H1 (cell line): ENCODE measurements at regions not wholly inside any gene's neighbourhood (a gene's known extent, or its start where the extent isn't known, plus 50 kb on each side); places are given as distances from the start of the nearest gene placed in this dataset.

Experiments used
- CTCF ChIA-PET: fragments of 300-600 bp; sonication (Branson Sonifier 250); formaldehyde crosslinking; loops from one replicate; lab custom pipeline; 2021; ENCODE audit not compliant: partially characterized antibody; lab: Charles Lee
- POLR2A ChIA-PET: fragments of 300-600 bp; sonication (Branson Sonifier 250); formaldehyde crosslinking; loops from one replicate; lab custom pipeline; 2021; ENCODE audit warnings: inconsistent platforms; ENCODE audit not compliant: partially characterized antibody; lab: Charles Lee
- DNase-seq, 2 experiments: peaks; one replicate each; pipeline versions ENCODE4 v3.0.0 to v3.0.0-alpha.2; 2010 to 2022; ENCODE audit warnings: low spot score in 2 of 2, low read depth in 1 of 2, mixed read lengths in 1 of 2
- FAIRE-seq: peaks from 2 replicates; lab custom pipeline; 2011; peaks lifted over from hg19 to GRCh38; lab: Jason Lieb, UNC
- H2AFZ ChIP-seq: 2 replicates; pipeline ENCODE4 v1.8.1; 2012; ENCODE audit warnings: low read length, inconsistent platforms
- H2AK5ac ChIP-seq: 2 replicates; pipeline ENCODE4 v1.6.1; 2013; ENCODE audit warnings: low read depth, low read length
- H2BK120ac ChIP-seq: replicated peaks from 2 replicates; pipeline ENCODE3; 2013; ENCODE audit warnings: low read depth, low read length, inconsistent platforms
- H2BK12ac ChIP-seq: 2 replicates; pipeline ENCODE4 v1.6.1; 2013; ENCODE audit warnings: low read depth, low read length
- H2BK15ac ChIP-seq: 2 replicates; pipeline ENCODE4 v1.6.1; 2013; ENCODE audit warnings: low read length
- H2BK20ac ChIP-seq: 2 replicates; pipeline ENCODE4 v1.6.1; 2013; ENCODE audit warnings: low read length
- H2BK5ac ChIP-seq: 2 replicates; pipeline ENCODE4 v1.6.1; 2013; ENCODE audit warnings: low read depth, low read length
- H3K14ac ChIP-seq: 2 replicates; pipeline ENCODE4 v1.6.1; 2013; ENCODE audit warnings: inconsistent platforms; ENCODE audit not compliant: insufficient read length
- H3K18ac ChIP-seq: 2 replicates; pipeline ENCODE4 v1.6.1; 2013; ENCODE audit warnings: low read length; ENCODE audit errors: extremely low read depth
- H3K23ac ChIP-seq: 2 replicates; pipeline ENCODE4 v1.6.1; 2013; ENCODE audit warnings: inconsistent platforms; ENCODE audit not compliant: insufficient read length
- H3K23me2 ChIP-seq: 2 replicates; pipeline ENCODE4 v1.6.1; 2013; ENCODE audit warnings: low read depth, low read length
- H3K27ac ChIP-seq: 2 replicates; pipeline ENCODE4 v1.6.1; 2011; ENCODE audit warnings: low read depth, low read length, inconsistent platforms
- H3K27me3 ChIP-seq, 4 experiments: replicated peaks in 1 of 4; 1 replicate in 1 of 4; 2 replicates in 3 of 4; pipeline versions ENCODE4 v1.6.1 to v1.8.1; 2011 to 2013; ENCODE audit warnings: low read length in 3 of 4, mild to moderate bottlenecking in 3 of 4, inconsistent platforms in 2 of 4, mixed read lengths in 2 of 4, moderate library complexity in 1 of 4; ENCODE audit not compliant: control insufficient read depth in 3 of 4, insufficient read depth in 3 of 4; ENCODE audit errors: extremely low read depth in 1 of 4
- H3K36me3 ChIP-seq, 4 experiments: 2 replicates each; pipeline versions ENCODE4 v1.6.1 to v1.8.1; 2011 to 2013; ENCODE audit warnings: mild to moderate bottlenecking in 4 of 4, low read length in 3 of 4, moderate library complexity in 2 of 4, control low read depth in 1 of 4, inconsistent platforms in 1 of 4; ENCODE audit not compliant: insufficient read depth in 4 of 4, control insufficient read depth in 2 of 4
- H3K4ac ChIP-seq: replicated peaks from 2 replicates; pipeline ENCODE3; 2013; ENCODE audit warnings: low read length, low read depth, mixed read lengths, inconsistent platforms; ENCODE audit not compliant: insufficient read length
- H3K4me1 ChIP-seq, 4 experiments: replicated peaks in 1 of 4; 1 replicate in 1 of 4; 2 replicates in 3 of 4; pipeline versions ENCODE4 v1.6.1 to v1.8.1; 2011 to 2013; ENCODE audit warnings: low read length in 3 of 4, inconsistent platforms in 2 of 4, mixed read lengths in 1 of 4; ENCODE audit not compliant: insufficient read depth in 4 of 4, control insufficient read depth in 3 of 4
- H3K4me2 ChIP-seq, 2 experiments: 2 replicates each; pipeline versions ENCODE4 v1.6.1 to v1.8.1; 2011 to 2013; ENCODE audit warnings: low read depth in 2 of 2, low read length in 2 of 2, control low read depth in 1 of 2, inconsistent platforms in 1 of 2, mild to moderate bottlenecking in 1 of 2; ENCODE audit not compliant: insufficient read depth in 1 of 2
- H3K4me3 ChIP-seq, 4 experiments: fragments of 200-600, 300-600 bp in 1 of 4; sonication (generic), shearing (Covaris generic), sonication (Bioruptor Twin) in 1 of 4; 2 replicates each; pipeline versions ENCODE4 v1.5.1 to v1.8.1; 2011 to 2016; ENCODE audit warnings: low read length in 4 of 4, low read depth in 3 of 4, control low read depth in 2 of 4, inconsistent platforms in 2 of 4, mild to moderate bottlenecking in 2 of 4, mixed read lengths in 1 of 4, moderate library complexity in 1 of 4; ENCODE audit not compliant: insufficient read depth in 2 of 4; ENCODE audit errors: extremely low read depth in 1 of 4
- H3K56ac ChIP-seq: replicated peaks from 2 replicates; pipeline ENCODE3; 2013; ENCODE audit warnings: low read depth, mild to moderate bottlenecking, mixed read lengths, low read length, inconsistent platforms; ENCODE audit not compliant: insufficient read length
- H3K79me1 ChIP-seq: 2 replicates; pipeline ENCODE4 v1.6.1; 2013; ENCODE audit warnings: low read depth, low read length, control low read depth
- H3K79me2 ChIP-seq, 2 experiments: 2 replicates each; pipeline versions ENCODE4 v1.6.1 to v1.8.1; 2012 to 2013; ENCODE audit warnings: low read length in 2 of 2, mild to moderate bottlenecking in 2 of 2, inconsistent platforms in 1 of 2; ENCODE audit not compliant: insufficient read depth in 2 of 2, control insufficient read depth in 1 of 2
- H3K9ac ChIP-seq, 4 experiments: replicated peaks in 1 of 4; 1 replicate in 1 of 4; 2 replicates in 3 of 4; pipeline versions ENCODE4 v1.6.1 to v1.8.1; 2011 to 2013; ENCODE audit warnings: low read depth in 3 of 4, low read length in 3 of 4, control low read depth in 2 of 4, mild to moderate bottlenecking in 2 of 4, moderate library complexity in 2 of 4, inconsistent platforms in 1 of 4; ENCODE audit errors: extremely low read depth in 1 of 4
- H3K9me3 ChIP-seq, 2 experiments: 2 replicates each; pipeline versions ENCODE4 v1.6.1 to v1.8.1; 2012 to 2013; ENCODE audit warnings: mild to moderate bottlenecking in 2 of 2, moderate library complexity in 2 of 2, control low read depth in 1 of 2, inconsistent platforms in 1 of 2, low read depth in 1 of 2, low read length in 1 of 2, mixed read lengths in 1 of 2; ENCODE audit not compliant: insufficient read depth in 2 of 2
- H4K20me1 ChIP-seq, 2 experiments: replicated peaks in 1 of 2; 2 replicates each; pipeline versions ENCODE3 to v1.8.1; 2011 to 2013; ENCODE audit warnings: inconsistent platforms in 2 of 2, low read length in 2 of 2, mild to moderate bottlenecking in 1 of 2; ENCODE audit not compliant: insufficient read depth in 2 of 2, control insufficient read depth in 1 of 2
- H4K5ac ChIP-seq: 2 replicates; pipeline ENCODE4 v1.6.1; 2013; ENCODE audit warnings: low read length, low read depth, mixed read lengths, inconsistent platforms; ENCODE audit not compliant: insufficient read length
- H4K8ac ChIP-seq: 2 replicates; pipeline ENCODE4 v1.8.0; 2013; ENCODE audit warnings: mild to moderate bottlenecking, moderate library complexity, low read length, inconsistent platforms; ENCODE audit not compliant: insufficient read depth; ENCODE audit errors: extremely low read depth
- H4K91ac ChIP-seq: replicated peaks from 2 replicates; pipeline ENCODE3; 2013; ENCODE audit warnings: low read length, mixed read lengths, inconsistent platforms; ENCODE audit not compliant: insufficient read length
- CBX5 ChIP-seq: fragments of 300-800, 300-1000 bp; sonication (generic); IDR thresholded peaks from 2 replicates; pipeline ENCODE4 v1.7.1; 2016; ENCODE audit warnings: antibody characterized with exemption, low read length, low read depth
- CTBP2 ChIP-seq: IDR thresholded peaks from 2 replicates; pipeline ENCODE4 v1.7.0; 2011; ENCODE audit warnings: borderline replicate concordance, mild to moderate bottlenecking, moderate library complexity, mixed read lengths, low read length; ENCODE audit not compliant: insufficient read depth, insufficient read length
- EZH2 ChIP-seq: fragments of 200-600 bp; sonication (generic); IDR thresholded peaks from 2 replicates; pipeline ENCODE4 v1.7.1; 2012; ENCODE audit warnings: low read depth, mild to moderate bottlenecking, moderate library complexity, low read length, inconsistent platforms; ENCODE audit not compliant: severe bottlenecking
- FOSL1 ChIP-seq: IDR thresholded peaks from 2 replicates; pipeline ENCODE4 v1.6.1; 2011; ENCODE audit warnings: mild to moderate bottlenecking, low read depth, low read length, moderate library complexity; ENCODE audit not compliant: insufficient read depth
- GABPA ChIP-seq: IDR thresholded peaks from 2 replicates; pipeline ENCODE4 v1.6.1; 2011; ENCODE audit warnings: mild to moderate bottlenecking, low read length, moderate library complexity, borderline replicate concordance; ENCODE audit not compliant: insufficient read depth
- GTF2F1 ChIP-seq: IDR thresholded peaks from 2 replicates; pipeline ENCODE4 v1.6.1; 2012; ENCODE audit warnings: low read depth, low read length, improper control_type of control experiment, borderline replicate concordance
- JUND ChIP-seq: IDR thresholded peaks from 2 replicates; pipeline ENCODE4 v1.6.1; 2011; ENCODE audit warnings: mild to moderate bottlenecking, improper control_type of control experiment, low read length
- KDM4A ChIP-seq: IDR thresholded peaks from one replicate; pipeline ENCODE4 v1.7.1; 2012; ENCODE audit warnings: low read depth, mild to moderate bottlenecking, moderate library complexity, low read length, inconsistent platforms; ENCODE audit not compliant: severe bottlenecking
- KDM5A ChIP-seq: fragments of 200-600 bp; IDR thresholded peaks from 2 replicates; pipeline ENCODE4 v1.7.1; 2012; ENCODE audit warnings: mild to moderate bottlenecking, low read length, inconsistent platforms, mixed read lengths
- PHF8 ChIP-seq: fragments of 200-600 bp; sonication (generic); conservative IDR thresholded peaks from 2 replicates; pipeline ENCODE4 v1.7.1; 2012; ENCODE audit warnings: low read depth, mild to moderate bottlenecking, inconsistent platforms, low read length, moderate library complexity
- RXRA ChIP-seq: IDR thresholded peaks from 2 replicates; pipeline ENCODE4 v1.6.1; 2011; ENCODE audit warnings: low read depth, mild to moderate bottlenecking, low read length, moderate library complexity; ENCODE audit not compliant: insufficient read depth
- SIN3A ChIP-seq, 2 experiments: IDR thresholded peaks in 1 of 2; conservative IDR thresholded peaks in 1 of 2; 2 replicates each; pipeline ENCODE4 v1.6.1; 2011 to 2012; ENCODE audit warnings: low read length in 2 of 2, improper control_type of control experiment in 1 of 2, low read depth in 1 of 2, mild to moderate bottlenecking in 1 of 2
- SP4 ChIP-seq: IDR thresholded peaks from 2 replicates; pipeline ENCODE4 v1.6.1; 2012; ENCODE audit warnings: low read length, inconsistent platforms
- TF ChIP-seq, protein P1 (sequence below): IDR thresholded peaks from 2 replicates; pipeline ENCODE4 v1.6.1; 2012; ENCODE audit warnings: inconsistent platforms

DNA sequence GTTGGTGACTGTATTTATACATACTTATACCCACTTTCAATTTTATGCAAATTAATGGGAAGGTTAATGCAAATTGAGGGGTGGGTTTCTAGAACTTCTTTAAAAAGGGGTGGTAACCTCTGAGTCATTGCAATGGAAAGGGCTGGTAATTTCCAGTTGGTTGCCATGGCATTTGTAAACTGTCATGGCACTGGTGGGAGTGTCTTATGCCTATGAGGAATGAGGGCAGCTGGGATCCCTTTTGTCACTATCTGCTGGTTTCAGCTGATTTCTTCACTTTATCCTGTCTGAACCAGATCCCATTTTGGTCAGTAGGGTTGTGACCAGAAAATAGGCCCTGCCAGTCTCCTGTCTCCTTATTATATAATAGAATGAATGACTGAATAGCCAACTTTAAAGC lies 1006.7 kb upstream of the GOT2 start:
- no peaks in the 10 kb centered on the region for H3K27me3 ChIP-seq
- TF ChIP-seq CBX5, result no peak
- no peak for TF ChIP-seq GABPA
- TF ChIP-seq RXRA, result no peak
- TF ChIP-seq FOSL1, result no peak
- TF ChIP-seq KDM5A, result no peak
- TF ChIP-seq EZH2, result no peak
- TF ChIP-seq PHF8, result no peak
- TF ChIP-seq, protein P1, sequence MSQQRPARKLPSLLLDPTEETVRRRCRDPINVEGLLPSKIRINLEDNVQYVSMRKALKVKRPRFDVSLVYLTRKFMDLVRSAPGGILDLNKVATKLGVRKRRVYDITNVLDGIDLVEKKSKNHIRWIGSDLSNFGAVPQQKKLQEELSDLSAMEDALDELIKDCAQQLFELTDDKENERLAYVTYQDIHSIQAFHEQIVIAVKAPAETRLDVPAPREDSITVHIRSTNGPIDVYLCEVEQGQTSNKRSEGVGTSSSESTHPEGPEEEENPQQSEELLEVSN, result no peak
- no peak for TF ChIP-seq GTF2F1
- no peak for TF ChIP-seq KDM4A
- TF ChIP-seq SP4, result no peak
- TF ChIP-seq SIN3A (conservative IDR thresholded peaks at IDR 0.05 in 1 of 2, IDR thresholded peaks at IDR 0.05 in 1 of 2; ENCODE audit: low read depth in 1 of 2, low read length in 2 of 2), result no peak
- TF ChIP-seq JUND, result no peak
- TF ChIP-seq CTBP2, result no peak
- H4K8ac ChIP-seq, result no peak overlapping the region
- no peak overlapping the region for H3K4me2 ChIP-seq
- no peak overlapping the region for H2BK15ac ChIP-seq
- no peaks in the 10 kb centered on the region for H3K9me3 ChIP-seq
- no peak for DNase-seq
- no peak overlapping the region for H3K18ac ChIP-seq
- H2BK5ac ChIP-seq, result no peak overlapping the region
- no peak overlapping the region for H3K56ac ChIP-seq
- H3K4ac ChIP-seq, result no peak overlapping the region
- H4K20me1 ChIP-seq, result no peaks in the 10 kb centered on the region
- H2BK20ac ChIP-seq, result no peak overlapping the region
- no peak overlapping the region for H3K27ac ChIP-seq
- no peaks in the 10 kb centered on the region for H3K79me2 ChIP-seq
- H3K79me1 ChIP-seq, result no peaks in the 10 kb centered on the region
- no peak overlapping the region for H4K91ac ChIP-seq
- no peak overlapping the region for H3K23ac ChIP-seq
- ChIA-PET CTCF (no interaction called here), POLR2A (no interaction called here)
- H2BK120ac ChIP-seq, result no peak overlapping the region
- H3K23me2 ChIP-seq, result no peaks in the 10 kb centered on the region
- H3K9ac ChIP-seq, result no peak overlapping the region
- no peaks in the 10 kb centered on the region for H3K36me3 ChIP-seq
- no peak overlapping the region for H2BK12ac ChIP-seq
- no peak for FAIRE-seq
- no peak overlapping the region for H3K14ac ChIP-seq
- no peak overlapping the region for H2AFZ ChIP-seq
- no peak overlapping the region for H3K4me3 ChIP-seq
- H2AK5ac ChIP-seq, result no peak overlapping the region
- no peaks in the 10 kb centered on the region for H3K4me1 ChIP-seq
- no peak overlapping the region for H4K5ac ChIP-seq
